Effector memory CD4-positive, alpha-beta T cell (primary cell): ENCODE measurements at regions not wholly inside any gene's neighbourhood (a gene's known extent, or its start where the extent isn't known, plus 50 kb on each side); places are given as distances from the start of the nearest gene placed in this dataset.

Source experiments
- DNase-seq, 3 donors: peaks; one replicate each; pipeline ENCODE4 v3.0.0-alpha.2; 2020
- H3K27ac ChIP-seq: 2 replicates; pipeline ENCODE4 v1.7.0; 2013; ENCODE audit warnings: mild to moderate bottlenecking, low read length, moderate library complexity; ENCODE audit not compliant: insufficient read depth, poor library complexity, severe bottlenecking
- H3K27me3 ChIP-seq: replicated peaks from 2 replicates; pipeline ENCODE4 v1.7.0; 2013; ENCODE audit warnings: mild to moderate bottlenecking, low read length; ENCODE audit not compliant: insufficient read depth, control insufficient read depth, poor library complexity, severe bottlenecking
- H3K36me3 ChIP-seq: 2 replicates; pipeline ENCODE4 v1.7.0; 2013; ENCODE audit warnings: mild to moderate bottlenecking, low read length, moderate library complexity; ENCODE audit not compliant: control insufficient read depth, insufficient read depth
- H3K4me1 ChIP-seq: 2 replicates; pipeline ENCODE4 v1.7.0; 2013; ENCODE audit warnings: low read length, mild to moderate bottlenecking; ENCODE audit not compliant: control insufficient read depth, insufficient read depth, poor library complexity, severe bottlenecking
- H3K4me3 ChIP-seq: 2 replicates; pipeline ENCODE4 v1.7.0; 2013; ENCODE audit warnings: low read length, low read depth, mild to moderate bottlenecking; ENCODE audit not compliant: insufficient read depth, poor library complexity, severe bottlenecking
- H3K9me3 ChIP-seq: 2 replicates; pipeline ENCODE4 v1.7.0; 2013; ENCODE audit warnings: mild to moderate bottlenecking, low read length, moderate library complexity; ENCODE audit not compliant: control insufficient read depth

- no peak overlapping the region for H3K27ac ChIP-seq
- DNase-seq, result no peak
- H3K4me1 ChIP-seq, result peaks cover 6% of the 10 kb centered on the region
- H3K9me3 ChIP-seq, result no peaks in the 10 kb centered on the region
- no peak overlapping the region for H3K4me3 ChIP-seq
- no peaks in the 10 kb centered on the region for H3K27me3 ChIP-seq
- H3K36me3 ChIP-seq, result no peaks in the 10 kb centered on the region
Observed at GRCh38 chr6:14738933-14739332, 506.9 kb upstream of the JARID2 start.

- no peaks in the 10 kb centered on the region for H3K9me3 ChIP-seq
- H3K4me1 ChIP-seq, result no peaks in the 10 kb centered on the region
- no peak for DNase-seq
- H3K27ac ChIP-seq, result no peak overlapping the region
- H3K27me3 ChIP-seq, result no peaks in the 10 kb centered on the region
- H3K4me3 ChIP-seq, result no peak overlapping the region
- no peaks in the 10 kb centered on the region for H3K36me3 ChIP-seq
Observed at GRCh38 chr6:14739827-14740226, 506.0 kb upstream of the JARID2 start.

GRCh38 chr6:14742171-14742570 lies 503.7 kb upstream of the JARID2 start:
- Histone ChIP-seq H3K36me3 (no peaks in the 10 kb centered on the region), H3K27me3 (no peaks in the 10 kb centered on the region), H3K9me3 (no peaks in the 10 kb centered on the region), H3K27ac (no peak overlapping the region), H3K4me3 (no peak overlapping the region), H3K4me1 (no peaks in the 10 kb centered on the region)
- no peak for DNase-seq

GRCh38 chr6:14742680-14743079 lies 503.2 kb upstream of the JARID2 start:
- Histone ChIP-seq H3K27ac (no peak overlapping the region), H3K4me3 (no peak overlapping the region), H3K27me3 (no peaks in the 10 kb centered on the region), H3K4me1 (no peaks in the 10 kb centered on the region), H3K36me3 (no peaks in the 10 kb centered on the region), H3K9me3 (no peaks in the 10 kb centered on the region)
- DNase-seq, result no peak

GRCh38 chr6:14743144-14743473 lies 502.8 kb upstream of the JARID2 start:
- no peak for DNase-seq
- Histone ChIP-seq H3K9me3 (no peaks in the 10 kb centered on the region), H3K4me3 (no peak overlapping the region)

GRCh38 chr6:14743474-14744211 lies 502.2 kb upstream of the JARID2 start:
- H3K4me3 ChIP-seq, result no peak overlapping the region
- no peaks in the 10 kb centered on the region for H3K9me3 ChIP-seq
- no peak overlapping the region for H3K27ac ChIP-seq
- peak in 2 of 3 donors; percentile 21 to 35 for DNase-seq
- H3K27me3 ChIP-seq, result no peaks in the 10 kb centered on the region
- no peaks in the 10 kb centered on the region for H3K36me3 ChIP-seq
- H3K4me1 ChIP-seq, result no peaks in the 10 kb centered on the region

More at GRCh38 chr6:14743144-14743473, 502.8 kb upstream of the JARID2 start:
- Histone ChIP-seq H3K27ac (no peak overlapping the region), H3K36me3 (no peaks in the 10 kb centered on the region), H3K4me1 (no peaks in the 10 kb centered on the region), H3K27me3 (no peaks in the 10 kb centered on the region)

- DNase-seq, result no peak
- Histone ChIP-seq H3K36me3 (no peaks in the 10 kb centered on the region), H3K27ac (no peak overlapping the region), H3K27me3 (no peaks in the 10 kb centered on the region), H3K9me3 (no peaks in the 10 kb centered on the region), H3K4me3 (no peak overlapping the region), H3K4me1 (no peaks in the 10 kb centered on the region)
Observed at GRCh38 chr6:14744212-14744556, 501.7 kb upstream of the JARID2 start.

GRCh38 chr6:14746139-14746837 lies 499.6 kb upstream of the JARID2 start:
- DNase-seq, result no peak
- no peaks in the 10 kb centered on the region for H3K36me3 ChIP-seq
- no peaks in the 10 kb centered on the region for H3K9me3 ChIP-seq
- H3K27ac ChIP-seq, result no peak overlapping the region
- no peaks in the 10 kb centered on the region for H3K27me3 ChIP-seq
- H3K4me3 ChIP-seq, result no peak overlapping the region
- no peaks in the 10 kb centered on the region for H3K4me1 ChIP-seq

GRCh38 chr6:14747881-14748520 lies 497.9 kb upstream of the JARID2 start:
- Histone ChIP-seq H3K27ac (no peak overlapping the region), H3K27me3 (no peaks in the 10 kb centered on the region), H3K4me1 (no peaks in the 10 kb centered on the region), H3K9me3 (no peaks in the 10 kb centered on the region), H3K4me3 (no peak overlapping the region), H3K36me3 (no peaks in the 10 kb centered on the region)
- DNase-seq, result no peak

- no peaks in the 10 kb centered on the region for H3K9me3 ChIP-seq
- DNase-seq, result no peak
- no peaks in the 10 kb centered on the region for H3K36me3 ChIP-seq
- H3K4me1 ChIP-seq, result no peaks in the 10 kb centered on the region
- H3K27me3 ChIP-seq, result no peaks in the 10 kb centered on the region
- no peak overlapping the region for H3K4me3 ChIP-seq
- no peak overlapping the region for H3K27ac ChIP-seq
Observed at GRCh38 chr6:14748679-14749078, 497.2 kb upstream of the JARID2 start.
